ENCODE measurements at regions not wholly inside any gene's neighbourhood (a gene's known extent, or its start where the extent isn't known, plus 50 kb on each side); places are given as distances from the start of the nearest gene placed in this dataset.

DNA sequence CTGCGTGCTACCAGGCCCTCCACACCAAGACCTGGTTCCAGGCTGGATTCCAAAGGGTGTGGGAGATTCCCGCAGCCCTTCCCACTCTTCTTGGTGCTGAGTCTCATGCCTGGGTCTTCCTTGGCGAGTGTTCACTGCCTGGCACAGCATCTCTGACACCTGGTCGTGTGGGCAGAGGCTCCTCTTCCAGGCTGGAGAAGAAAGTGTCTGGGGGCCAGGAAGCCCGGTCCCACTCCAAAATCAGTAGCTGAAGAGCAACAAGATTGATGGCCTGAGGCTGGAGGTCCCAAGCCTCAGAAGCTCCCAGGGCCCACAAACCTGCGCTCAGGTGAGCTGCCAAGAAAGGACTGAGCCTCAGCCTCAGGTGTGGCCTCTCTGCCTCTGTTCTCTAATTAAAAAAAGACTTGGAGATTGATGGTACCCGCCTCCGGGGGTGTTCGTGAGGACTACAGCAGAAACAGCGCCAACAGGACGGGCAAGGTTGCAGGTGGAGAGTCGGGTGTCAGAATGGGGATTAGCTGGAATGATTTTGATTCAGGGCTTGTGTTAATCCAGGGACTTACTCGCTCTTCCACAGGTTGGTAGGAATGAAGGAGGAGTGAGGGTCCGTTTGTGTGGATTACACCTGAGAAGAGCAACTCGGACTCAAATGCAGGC, 217.5 kb downstream of the TEX29 start:
- TF ChIP-seq, protein P1, sequence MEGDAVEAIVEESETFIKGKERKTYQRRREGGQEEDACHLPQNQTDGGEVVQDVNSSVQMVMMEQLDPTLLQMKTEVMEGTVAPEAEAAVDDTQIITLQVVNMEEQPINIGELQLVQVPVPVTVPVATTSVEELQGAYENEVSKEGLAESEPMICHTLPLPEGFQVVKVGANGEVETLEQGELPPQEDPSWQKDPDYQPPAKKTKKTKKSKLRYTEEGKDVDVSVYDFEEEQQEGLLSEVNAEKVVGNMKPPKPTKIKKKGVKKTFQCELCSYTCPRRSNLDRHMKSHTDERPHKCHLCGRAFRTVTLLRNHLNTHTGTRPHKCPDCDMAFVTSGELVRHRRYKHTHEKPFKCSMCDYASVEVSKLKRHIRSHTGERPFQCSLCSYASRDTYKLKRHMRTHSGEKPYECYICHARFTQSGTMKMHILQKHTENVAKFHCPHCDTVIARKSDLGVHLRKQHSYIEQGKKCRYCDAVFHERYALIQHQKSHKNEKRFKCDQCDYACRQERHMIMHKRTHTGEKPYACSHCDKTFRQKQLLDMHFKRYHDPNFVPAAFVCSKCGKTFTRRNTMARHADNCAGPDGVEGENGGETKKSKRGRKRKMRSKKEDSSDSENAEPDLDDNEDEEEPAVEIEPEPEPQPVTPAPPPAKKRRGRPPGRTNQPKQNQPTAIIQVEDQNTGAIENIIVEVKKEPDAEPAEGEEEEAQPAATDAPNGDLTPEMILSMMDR (IDR thresholded peaks at IDR 0.05): no peak
- Histone ChIP-seq H3K4me3 (no peak overlapping the region), H3K27ac (no peak overlapping the region), H3K4me1 (no peaks in the 10 kb centered on the region), H3K27me3 (ENCODE audit: low read depth) (peaks cover 66% of the 10 kb centered on the region), H3K36me3 (no peaks in the 10 kb centered on the region), H3K9me3 (no peaks in the 10 kb centered on the region)
- intact Hi-C loops (cut with DNase I): no loop called here
- DNase-seq (no peak), ATAC-seq (no peak)

DNA sequence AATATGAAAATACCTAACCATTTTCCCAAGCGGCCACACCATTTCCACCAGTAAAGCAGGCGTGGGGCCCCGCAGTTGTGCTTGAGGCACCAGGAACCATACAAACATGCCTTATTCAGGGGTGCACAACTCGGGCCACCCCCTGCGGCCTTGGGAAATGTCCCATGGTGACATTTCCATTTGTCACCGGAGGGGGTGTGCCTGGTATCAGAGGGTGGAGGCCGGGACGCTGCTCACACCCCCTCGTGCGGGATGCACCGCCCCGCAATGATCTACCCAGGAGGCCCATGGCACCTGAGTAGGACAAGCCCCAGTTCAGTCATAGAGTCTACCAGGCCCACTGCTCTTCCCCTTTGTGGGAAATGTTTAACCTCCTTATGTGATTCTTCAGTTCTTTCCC, 218.8 kb downstream of the TEX29 start:
- no peaks in the 10 kb centered on the region for H3K4me1 ChIP-seq
- ATAC-seq (no peak), DNase-seq (no peak)
- intact Hi-C loops (cut with DNase I): no loop called here
- H3K27ac ChIP-seq: no peak overlapping the region
- TF ChIP-seq, protein P1 (IDR thresholded peaks at IDR 0.05): no peak
- no peaks in the 10 kb centered on the region for H3K9me3 ChIP-seq
- peaks cover 53% of the 10 kb centered on the region for H3K27me3 ChIP-seq (ENCODE audit: low read depth)
- H3K4me3 ChIP-seq: no peak overlapping the region
- no peaks in the 10 kb centered on the region for H3K36me3 ChIP-seq

DNA sequence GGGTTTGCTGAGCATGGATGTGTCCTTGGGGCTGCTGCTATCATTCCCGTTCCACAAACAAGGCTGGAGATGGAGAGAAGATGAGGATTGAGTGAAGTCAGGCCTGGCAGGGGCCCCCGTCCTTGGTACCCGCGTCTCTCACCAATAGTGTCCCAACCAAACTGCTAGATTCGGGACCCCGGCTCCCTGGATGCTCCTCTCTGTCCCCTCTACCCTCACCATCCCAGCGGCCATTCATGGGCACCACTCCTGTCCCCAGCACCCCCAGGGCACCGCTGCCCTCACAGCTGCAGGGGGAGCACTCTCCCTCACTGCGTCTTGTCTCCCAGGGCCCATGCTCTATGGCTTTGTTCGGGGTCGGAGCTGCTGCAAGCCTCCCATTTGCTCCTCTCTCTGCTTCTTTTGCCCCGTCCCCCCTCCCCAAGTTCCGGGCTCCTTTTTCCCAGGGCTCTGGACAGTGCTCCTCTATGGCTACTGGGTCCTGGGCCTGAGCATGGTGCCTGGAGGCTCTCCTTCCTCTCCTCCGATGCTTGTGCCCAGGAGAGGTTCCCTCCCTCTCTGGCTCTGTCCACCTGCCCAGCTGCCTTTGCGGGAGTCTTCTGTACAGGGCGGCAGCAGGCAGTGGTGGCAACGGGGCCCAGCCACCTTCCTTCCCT, 219.5 kb downstream of the TEX29 start:
- H3K36me3 ChIP-seq: no peaks in the 10 kb centered on the region
- H3K27me3 ChIP-seq (ENCODE audit: low read depth): peaks cover 46% of the 10 kb centered on the region
- intact Hi-C loops (cut with DNase I): no loop called here
- no peaks in the 10 kb centered on the region for H3K4me1 ChIP-seq
- no peaks in the 10 kb centered on the region for H3K9me3 ChIP-seq
- ATAC-seq (peak in 1 of 2 donors; percentile 25), DNase-seq (no peak)
- H3K27ac ChIP-seq: no peak overlapping the region
- no peak overlapping the region for H3K4me3 ChIP-seq
- TF ChIP-seq, protein P1 (IDR thresholded peaks at IDR 0.05): no peak

DNA sequence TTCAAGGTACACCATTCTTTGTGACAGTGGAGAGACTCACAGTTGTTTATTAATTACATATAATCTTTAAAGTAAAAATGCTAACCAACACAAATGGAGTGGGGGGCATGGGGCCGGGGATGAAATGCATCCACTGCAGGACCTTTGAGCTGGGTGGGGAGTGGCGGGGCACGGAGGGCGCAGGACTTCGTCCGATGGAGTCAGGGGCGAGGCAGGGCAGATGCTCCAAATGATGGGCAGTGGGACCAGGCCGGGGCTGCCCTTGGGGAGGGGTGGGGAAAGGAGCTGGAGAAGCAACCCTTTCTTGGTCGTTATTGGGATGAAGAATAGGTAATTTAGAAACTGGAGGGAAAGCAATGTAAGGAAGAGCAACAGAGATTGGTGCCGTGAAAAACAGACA, 220.0 kb downstream of the TEX29 start:
- DNase-seq: no peak
- Histone ChIP-seq H3K27me3 (ENCODE audit: low read depth) (peaks cover 41% of the 10 kb centered on the region), H3K9me3 (no peaks in the 10 kb centered on the region)

DNA sequence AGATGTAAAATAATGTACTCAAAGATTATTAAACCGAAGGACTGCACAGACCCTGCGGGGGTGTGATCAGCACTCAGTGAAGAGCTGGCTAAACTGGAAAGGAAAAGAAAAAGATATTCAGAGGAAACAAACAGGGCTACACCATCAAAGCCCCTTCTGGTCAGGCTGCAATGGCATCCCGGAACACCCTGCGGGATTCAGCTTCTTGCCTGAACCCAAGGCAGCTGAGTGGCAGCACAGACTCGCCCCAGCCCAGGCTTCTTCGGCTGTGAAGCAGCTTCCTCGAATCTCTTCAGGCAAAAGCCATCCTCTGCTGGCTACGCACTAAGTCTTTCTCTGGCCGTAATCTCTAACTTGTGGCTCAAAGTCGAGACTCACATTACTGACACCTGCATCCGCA, 220.9 kb downstream of the TEX29 start:
- no peak overlapping the region for H3K4me3 ChIP-seq
- peaks cover 35% of the 10 kb centered on the region for H3K27me3 ChIP-seq (ENCODE audit: low read depth)

More for the DNA sequence above, 220.0 kb downstream of the TEX29 start:
- intact Hi-C loops (cut with DNase I): no loop called here
- no peak overlapping the region for H3K27ac ChIP-seq
- no peaks in the 10 kb centered on the region for H3K36me3 ChIP-seq
- no peak for ATAC-seq
- TF ChIP-seq, protein P1 (IDR thresholded peaks at IDR 0.05): no peak
- H3K4me1 ChIP-seq: no peaks in the 10 kb centered on the region
- no peak overlapping the region for H3K4me3 ChIP-seq

More for the DNA sequence above, 220.9 kb downstream of the TEX29 start:
- intact Hi-C loops (cut with DNase I): no loop called here
- no peaks in the 10 kb centered on the region for H3K36me3 ChIP-seq
- no peak overlapping the region for H3K27ac ChIP-seq
- H3K4me1 ChIP-seq: no peaks in the 10 kb centered on the region
- ATAC-seq: no peak
- DNase-seq: no peak
- H3K9me3 ChIP-seq: no peaks in the 10 kb centered on the region
- TF ChIP-seq, protein P1 (IDR thresholded peaks at IDR 0.05): no peak
